ENCODE measurements at regions not wholly inside any gene's neighbourhood (a gene's known extent, or its start where the extent isn't known, plus 50 kb on each side); places are given as distances from the start of the nearest gene placed in this dataset.

- DNase-seq (ENCODE audit: low read depth in 2 of 2), result no peak
Observed at GRCh38 chr6:113331021-113331420, 526.1 kb upstream of the MARCKS start.

GRCh38 chr6:113338644-113339043 is 518.5 kb upstream of the MARCKS start:
- DNase-seq (ENCODE audit: low read depth in 2 of 2), result no peak

GRCh38 chr6:113339209-113339608 is 517.9 kb upstream of the MARCKS start:
- DNase-seq (ENCODE audit: low read depth in 2 of 2), result no peak

- DNase-seq (ENCODE audit: low read depth in 2 of 2), result no peak
Observed at GRCh38 chr6:113340371-113340770, 516.8 kb upstream of the MARCKS start.

GRCh38 chr6:113343940-113344339 is 513.2 kb upstream of the MARCKS start:
- DNase-seq (ENCODE audit: low read depth in 2 of 2), result no peak

- DNase-seq (ENCODE audit: low read depth in 2 of 2), result no peak
Observed at GRCh38 chr6:113344969-113345368, 512.2 kb upstream of the MARCKS start.

- peak in 1 of 2 donors; percentile 75 for DNase-seq (ENCODE audit: low read depth in 2 of 2)
Observed at GRCh38 chr6:113347436-113347835, 509.7 kb upstream of the MARCKS start.

- DNase-seq (ENCODE audit: low read depth in 2 of 2), result no peak
Observed at GRCh38 chr6:113350461-113350860, 506.7 kb upstream of the MARCKS start.

- peak; percentile 18 to 61 for DNase-seq (ENCODE audit: low read depth in 2 of 2)
Observed at GRCh38 chr6:113351173-113351834, 505.8 kb upstream of the MARCKS start.

- DNase-seq (ENCODE audit: low read depth in 2 of 2), result peak; percentile 50 to 69
Observed at GRCh38 chr6:113352029-113352801, 504.9 kb upstream of the MARCKS start.

GRCh38 chr6:113352831-113353230 is 504.3 kb upstream of the MARCKS start:
- DNase-seq (ENCODE audit: low read depth in 2 of 2), result no peak

GRCh38 chr6:113353392-113353791 is 503.8 kb upstream of the MARCKS start:
- DNase-seq (ENCODE audit: low read depth in 2 of 2), result no peak

GRCh38 chr6:113354204-113354895 is 502.8 kb upstream of the MARCKS start:
- no peak for DNase-seq (ENCODE audit: low read depth in 2 of 2)

- no peak for DNase-seq (ENCODE audit: low read depth in 2 of 2)
Observed at GRCh38 chr6:113356139-113356538, 501.0 kb upstream of the MARCKS start.

- DNase-seq (ENCODE audit: low read depth in 2 of 2), result no peak
Observed at GRCh38 chr6:113357041-113357440, 500.1 kb upstream of the MARCKS start.

GRCh38 chr6:113358063-113358583 is 499.0 kb upstream of the MARCKS start:
- no peak for DNase-seq (ENCODE audit: low read depth in 2 of 2)

GRCh38 chr6:113359155-113360140 is 497.7 kb upstream of the MARCKS start:
- DNase-seq (ENCODE audit: low read depth in 2 of 2), result peak; percentile 23 to 83

- DNase-seq (ENCODE audit: low read depth in 2 of 2), result peak in 1 of 2 donors; percentile 81
Observed at GRCh38 chr6:113361014-113361645, 496.0 kb upstream of the MARCKS start.

GRCh38 chr6:113362301-113363047 is 494.7 kb upstream of the MARCKS start:
- DNase-seq (ENCODE audit: low read depth in 2 of 2), result no peak

Data from lung microvascular endothelial cell (primary cell).